NCI-H2196 treated with DMSO at 0.1 percent for 48 hours (cell line): ENCODE measurements at regions not wholly inside any gene's neighbourhood (a gene's known extent, or its start where the extent isn't known, plus 50 kb on each side); places are given as distances from the start of the nearest gene placed in this dataset.

Source experiments
- DNase-seq: peaks from one replicate; lab custom pipeline; 2025; ENCODE audit not compliant: unreplicated experiment; lab: John Stamatoyannopoulos, UW

DNA sequence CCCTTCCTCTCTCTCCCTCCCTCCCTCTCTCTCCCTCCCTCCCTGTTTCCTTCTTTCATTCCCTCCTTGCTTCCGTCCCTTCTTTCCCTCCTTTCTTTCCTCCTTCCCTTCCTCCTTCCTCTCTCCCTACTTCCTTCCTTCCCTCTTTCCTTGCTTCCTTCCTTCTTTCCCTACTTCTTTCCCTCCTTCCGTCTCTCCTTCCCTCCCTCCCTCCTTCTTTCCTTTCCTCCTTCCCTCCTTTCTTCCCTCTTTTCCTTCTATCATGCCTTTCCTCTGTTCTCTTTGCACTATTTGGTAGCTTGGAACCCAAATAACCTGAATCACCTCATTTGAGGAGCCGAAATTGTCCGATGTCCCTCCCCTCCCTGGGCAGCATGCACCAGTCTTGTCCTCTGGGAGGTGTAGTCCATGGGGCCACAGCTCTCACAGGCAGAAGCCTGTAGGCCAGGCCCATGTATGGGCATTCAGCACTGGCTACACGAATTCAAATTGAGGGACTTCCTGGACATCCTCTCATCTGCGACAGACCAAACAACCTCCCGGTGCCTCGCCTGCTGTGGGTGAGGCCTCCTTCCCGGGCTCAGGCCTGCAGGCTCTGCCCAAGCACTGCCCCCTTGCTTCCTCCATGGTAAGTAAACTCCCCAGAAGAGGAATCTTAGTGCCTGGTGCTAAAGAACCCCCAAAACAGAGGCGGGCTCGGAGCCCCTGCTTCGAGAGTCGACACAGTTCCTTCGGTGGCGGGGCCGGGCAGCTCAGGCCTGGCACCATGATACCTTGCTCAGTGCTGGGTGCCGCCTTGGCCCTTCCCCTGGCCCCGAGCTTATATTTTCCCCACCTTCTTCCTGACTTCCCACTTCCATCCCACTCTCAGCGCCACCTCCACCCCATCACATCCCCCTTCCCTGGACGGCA is 454.1 kb upstream of the CADM1 start:
- DNase-seq, result no peak

DNA sequence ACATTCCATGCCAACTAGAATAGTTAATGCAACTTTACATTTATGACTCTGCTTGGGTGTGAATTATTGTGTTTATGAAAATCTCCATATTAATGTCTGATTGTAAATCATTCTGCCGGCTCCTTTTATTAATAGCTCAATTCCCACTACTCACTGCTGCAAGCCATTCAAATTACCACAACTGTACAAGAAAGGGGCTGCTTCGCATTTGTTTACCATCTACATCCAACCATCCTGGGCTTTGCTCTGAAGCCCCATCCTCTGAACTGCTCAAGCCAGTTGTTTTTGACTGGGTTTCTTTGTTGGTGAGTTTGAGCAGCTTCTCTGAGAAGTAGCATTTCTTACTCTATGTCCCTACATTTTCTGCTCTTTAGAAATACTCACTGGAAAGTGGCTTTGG is 451.6 kb upstream of the CADM1 start:
- DNase-seq, result no peak

DNA sequence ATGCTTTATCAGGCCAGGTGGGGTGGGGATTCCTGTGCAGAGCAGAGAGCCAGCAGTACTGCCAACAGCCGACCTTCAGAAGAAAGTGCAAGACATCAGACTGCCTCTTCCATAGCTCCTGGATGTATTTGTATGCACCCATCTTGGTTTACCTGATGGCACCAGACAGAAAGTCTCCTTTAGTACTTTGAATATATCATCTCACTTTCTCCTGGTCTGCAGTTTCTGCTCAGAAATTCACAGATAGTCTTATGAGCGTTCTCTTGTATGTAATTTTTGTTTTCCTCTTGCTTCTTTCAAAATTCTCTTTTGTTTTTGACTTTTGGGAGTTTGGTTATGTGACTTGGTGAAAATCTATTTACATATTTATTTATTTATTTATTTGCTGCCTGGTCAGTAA is 446.4 kb upstream of the CADM1 start:
- DNase-seq, result no peak

DNA sequence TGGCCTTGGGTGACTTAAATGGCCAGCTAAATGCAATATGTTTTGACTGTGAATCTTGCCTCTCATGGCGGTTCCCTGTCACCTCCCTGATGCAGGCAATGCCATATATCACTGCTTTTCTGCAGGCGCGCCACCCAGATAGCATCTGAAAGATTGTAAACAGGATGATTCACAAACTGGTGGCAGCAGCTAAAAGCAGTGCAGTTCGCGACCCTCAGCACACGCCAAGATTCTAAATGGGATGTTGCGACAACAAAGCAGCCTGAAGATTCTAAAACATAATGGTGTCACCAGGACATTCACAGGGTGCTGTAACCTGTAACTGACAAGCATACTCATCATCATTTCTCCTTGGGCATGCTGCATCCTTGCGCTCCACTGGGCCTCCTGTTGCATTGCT is 440.4 kb upstream of the CADM1 start:
- DNase-seq, result no peak

DNA sequence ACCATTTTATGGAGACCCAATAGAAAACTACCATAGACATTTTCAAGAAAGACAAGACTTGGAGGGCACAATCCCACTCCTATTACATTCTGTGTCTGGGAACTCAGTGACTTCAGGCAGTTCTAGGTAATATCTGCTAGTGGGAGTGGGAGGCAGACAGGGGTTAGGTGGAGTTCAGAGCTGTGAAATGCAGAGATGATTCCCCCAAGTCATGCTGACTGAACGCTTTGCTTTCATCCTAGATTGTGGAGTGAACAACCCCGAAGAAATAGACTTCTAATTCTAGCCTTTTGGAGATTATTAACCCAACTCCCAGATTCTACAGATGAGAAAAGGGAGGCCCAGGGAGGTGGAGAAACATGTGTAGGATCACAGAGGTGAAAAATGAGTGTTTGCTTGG is 437.8 kb upstream of the CADM1 start:
- no peak for DNase-seq

DNA sequence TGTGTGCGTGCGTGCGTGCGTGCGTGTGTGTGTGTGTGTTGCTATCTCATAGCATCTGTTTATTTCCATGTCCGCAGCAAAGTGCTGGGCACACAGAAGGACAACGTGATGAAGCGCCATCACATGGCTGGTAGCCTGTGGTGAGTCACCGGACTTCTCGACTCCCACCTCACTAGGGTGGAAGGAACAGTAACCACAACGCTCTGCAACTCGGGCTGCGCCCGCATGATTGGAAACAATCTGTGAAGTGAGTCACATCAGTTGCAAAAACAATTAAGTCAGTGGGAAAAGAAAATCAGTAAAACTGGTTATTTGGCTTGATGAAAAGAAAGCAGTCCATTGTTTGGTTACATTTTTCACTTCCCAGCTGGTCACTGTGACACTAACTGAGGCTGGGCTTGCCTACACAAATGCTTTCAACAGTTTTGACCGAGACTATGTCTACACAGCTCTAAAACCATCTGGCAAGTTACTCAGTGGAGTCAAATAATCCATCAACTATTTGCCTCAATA is 437.3 kb upstream of the CADM1 start:
- DNase-seq, result no peak

DNA sequence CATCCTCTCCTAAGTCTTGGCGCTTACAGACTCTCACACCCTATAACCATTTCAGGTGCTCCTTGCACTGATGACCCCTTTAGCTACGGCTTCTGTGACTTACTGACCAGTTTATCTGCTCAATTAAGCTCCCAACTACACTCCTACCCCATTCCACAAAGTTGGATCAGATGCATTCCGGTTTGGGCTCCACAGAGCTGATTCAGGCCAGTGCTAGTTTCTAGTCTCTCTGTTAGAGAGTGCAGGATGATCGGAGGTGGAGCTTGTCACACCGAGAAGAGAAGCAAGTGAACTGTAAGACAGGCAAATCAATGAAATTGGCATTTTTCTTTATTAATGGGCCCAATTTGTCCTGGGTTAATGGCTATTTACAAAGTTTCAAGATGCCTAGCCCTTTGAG is 436.8 kb upstream of the CADM1 start:
- no peak for DNase-seq

DNA sequence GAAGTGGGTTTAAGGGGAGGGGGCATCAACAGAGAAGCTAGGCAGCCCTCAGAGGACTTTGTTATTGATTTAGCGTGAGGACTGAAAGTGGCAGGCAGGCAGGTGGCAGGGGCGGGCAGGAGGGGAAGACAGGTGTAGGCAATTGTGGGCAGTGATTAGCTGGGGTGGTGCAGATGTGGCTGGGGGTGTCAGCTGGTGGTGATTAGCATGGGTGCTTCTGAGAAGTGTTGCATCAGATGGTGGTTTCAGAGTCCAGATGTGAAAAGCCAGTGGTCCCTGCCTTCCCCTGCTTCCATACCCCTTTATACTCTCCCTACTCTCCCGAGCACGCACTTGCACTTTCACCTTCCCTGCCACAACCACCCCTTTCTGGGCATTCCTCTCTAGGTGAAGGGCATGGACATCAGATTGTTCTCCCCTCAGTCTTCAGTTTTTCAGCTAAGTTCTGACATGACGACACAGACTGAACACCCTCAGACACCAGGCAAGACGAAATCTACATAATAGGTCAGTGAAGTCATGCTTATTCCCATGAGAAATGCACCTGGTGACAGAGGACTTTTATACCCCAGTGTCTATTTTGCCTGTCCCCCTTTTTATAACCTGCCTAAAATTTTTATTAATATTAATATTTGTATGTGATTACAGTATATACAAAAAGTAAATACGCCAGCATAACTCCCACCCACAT is 435.7 kb upstream of the CADM1 start:
- DNase-seq, result no peak

DNA sequence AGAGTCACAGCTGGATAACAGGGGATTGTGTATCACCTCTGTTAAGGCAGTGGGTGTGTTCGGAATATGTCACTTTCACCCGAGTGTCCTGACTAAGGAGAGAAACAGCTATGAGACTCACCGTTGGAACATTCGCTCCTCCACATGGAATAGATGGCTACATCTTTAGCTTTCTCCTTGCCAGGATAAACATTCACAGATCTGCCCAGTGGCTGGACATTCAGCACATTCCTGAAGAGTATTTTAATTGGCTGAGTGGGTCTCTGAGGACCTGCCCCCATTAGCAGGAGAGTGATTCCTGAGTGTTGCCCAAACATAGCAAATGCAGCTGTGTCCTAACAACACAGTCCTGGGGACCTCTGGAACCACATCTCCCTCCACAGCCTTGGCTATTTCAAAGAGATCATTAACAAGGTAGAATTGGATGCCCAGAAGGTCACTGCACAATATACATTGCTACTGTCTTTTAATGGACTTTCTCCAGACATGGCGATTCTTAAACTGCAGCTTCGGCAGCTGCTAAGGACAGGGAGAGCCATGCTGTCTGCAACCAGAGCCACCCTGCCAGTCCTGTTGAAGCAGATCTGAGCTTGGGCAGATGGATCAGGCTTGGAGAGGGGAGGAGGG is 435.0 kb upstream of the CADM1 start:
- DNase-seq, result no peak

DNA sequence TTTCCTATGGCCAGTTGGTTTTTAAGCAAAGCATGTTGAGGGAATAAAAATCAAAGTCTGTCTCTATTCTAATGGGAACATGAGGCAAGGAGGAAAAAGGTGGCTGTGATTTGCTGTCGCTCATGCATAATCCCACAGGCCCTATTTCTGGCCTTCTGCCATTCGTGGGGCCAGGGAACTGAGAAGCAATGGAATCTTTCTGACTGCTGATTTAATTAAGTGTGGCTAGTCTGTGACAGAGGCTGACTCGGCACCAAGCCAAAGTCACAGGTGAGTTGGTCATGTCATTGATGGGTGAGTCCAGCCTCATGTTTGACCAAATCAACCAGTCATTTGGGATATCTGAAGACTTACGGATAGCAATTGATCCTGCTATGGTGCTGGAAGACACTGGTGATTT is 429.3 kb upstream of the CADM1 start:
- no peak for DNase-seq

DNA sequence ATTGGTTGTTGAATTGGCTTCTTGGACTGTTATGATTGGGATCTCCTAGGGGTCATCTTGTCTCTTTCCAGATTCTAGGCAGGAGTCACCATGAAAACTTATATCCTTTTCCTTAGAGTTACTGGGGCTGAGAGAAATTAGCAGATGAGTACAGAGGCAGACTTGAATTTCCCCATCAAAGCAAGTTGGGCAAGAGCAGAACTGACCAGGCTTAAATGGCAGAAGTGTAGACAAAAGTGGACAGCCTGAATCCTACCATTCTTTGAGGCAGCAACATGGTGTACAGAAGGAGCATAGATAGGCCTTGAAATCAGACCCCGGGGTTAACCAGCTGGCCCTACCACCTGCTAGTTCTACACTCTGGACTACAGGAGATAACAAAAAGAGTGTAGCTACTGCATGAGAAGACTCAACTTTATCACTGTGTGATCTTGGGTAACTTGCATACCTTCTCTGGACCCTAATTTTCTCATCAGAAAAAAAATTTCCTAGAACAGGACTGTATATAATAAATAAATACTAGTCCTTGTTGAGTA is 427.4 kb upstream of the CADM1 start:
- no peak for DNase-seq

DNA sequence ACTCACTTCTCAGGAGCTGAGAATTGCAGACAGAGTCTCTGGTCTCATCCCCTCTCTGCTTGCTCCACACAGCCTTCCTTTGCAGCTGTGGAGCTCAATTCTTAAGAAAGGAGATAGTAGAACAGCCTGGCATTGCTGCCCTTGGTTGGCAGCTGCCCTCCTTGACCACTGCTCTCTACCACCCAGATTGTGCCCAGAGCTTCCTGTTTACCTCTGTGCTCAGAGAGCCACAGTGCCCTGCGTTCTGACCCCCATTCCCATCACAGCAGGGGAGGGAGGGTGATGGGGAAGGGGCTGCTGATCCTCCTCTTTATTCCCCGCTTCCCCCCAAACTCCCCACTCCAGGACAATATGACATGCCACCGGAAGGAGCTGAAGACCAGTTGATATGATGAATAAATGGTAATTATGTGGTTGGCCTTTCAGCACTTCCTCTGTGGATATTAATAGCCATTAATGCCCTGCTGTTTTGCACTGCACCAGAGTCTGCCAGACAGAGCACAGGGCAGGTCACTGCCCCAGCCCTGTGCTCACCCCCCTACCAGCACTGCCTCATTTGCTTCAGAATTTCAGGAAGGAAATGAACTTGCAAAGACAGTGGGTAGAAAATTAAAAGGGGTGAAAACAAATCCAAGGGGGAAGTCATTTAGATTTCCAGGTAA is 426.8 kb upstream of the CADM1 start:
- DNase-seq, result no peak

DNA sequence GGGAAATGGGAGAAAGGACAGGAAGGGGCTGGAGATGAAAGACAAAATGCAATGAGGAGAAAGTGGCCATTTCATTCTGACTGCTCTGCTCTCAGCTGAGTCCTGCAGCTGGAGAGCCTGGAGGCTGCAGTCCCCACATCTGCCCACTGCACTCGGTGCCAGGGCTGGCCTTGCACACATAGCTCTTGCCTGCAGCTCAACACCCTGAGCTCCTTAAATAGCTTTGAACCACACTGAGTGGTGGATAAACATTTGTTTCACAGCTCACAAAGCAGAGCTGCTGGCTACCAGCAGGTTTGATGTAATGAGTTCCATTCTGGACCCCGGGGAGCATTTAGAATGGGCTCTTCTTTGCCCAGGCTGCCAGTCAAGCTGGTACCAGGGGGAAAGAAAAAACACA is 426.1 kb upstream of the CADM1 start:
- DNase-seq, result no peak

DNA sequence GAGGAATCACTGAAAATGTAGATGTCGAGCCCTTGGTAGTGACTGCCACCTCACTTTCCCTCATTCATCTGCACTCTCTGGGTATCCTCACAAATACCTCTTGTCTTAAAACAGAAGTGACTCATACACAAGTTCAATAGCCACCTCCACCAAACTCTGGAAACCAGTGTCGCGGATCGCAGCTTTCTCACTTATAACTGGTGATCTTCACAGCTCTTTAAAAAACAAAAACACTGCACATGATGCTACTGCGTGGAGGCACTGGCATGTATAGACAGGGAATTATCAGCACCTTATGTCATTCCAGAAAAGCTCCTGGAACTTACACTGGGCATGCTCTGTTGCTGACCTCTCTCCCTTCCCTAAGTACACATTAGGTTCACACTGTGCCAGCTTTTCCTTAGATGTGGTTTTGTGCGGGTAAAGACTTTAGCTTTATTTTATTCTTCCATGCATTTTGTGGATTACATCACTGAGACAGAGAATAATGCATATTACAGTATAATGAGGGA is 425.5 kb upstream of the CADM1 start:
- DNase-seq, result no peak

DNA sequence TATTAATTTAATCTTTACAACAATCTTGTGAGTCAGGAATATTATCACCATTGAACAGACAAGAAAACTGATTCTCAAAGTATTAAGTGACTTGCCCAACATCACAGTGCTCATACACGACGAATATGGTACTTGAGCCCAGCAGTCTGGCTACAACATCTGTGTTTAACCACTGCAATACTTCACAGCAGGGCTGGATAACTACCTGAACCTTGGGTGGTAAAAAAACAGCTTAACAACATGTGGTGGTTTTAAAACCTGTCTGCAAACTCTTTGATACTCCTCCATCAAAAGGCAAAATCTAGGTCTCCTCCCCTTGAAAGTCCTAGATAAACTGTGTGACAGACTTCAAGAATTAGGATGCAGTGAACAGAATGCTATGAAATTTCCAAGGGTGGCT is 424.6 kb upstream of the CADM1 start:
- DNase-seq, result no peak

DNA sequence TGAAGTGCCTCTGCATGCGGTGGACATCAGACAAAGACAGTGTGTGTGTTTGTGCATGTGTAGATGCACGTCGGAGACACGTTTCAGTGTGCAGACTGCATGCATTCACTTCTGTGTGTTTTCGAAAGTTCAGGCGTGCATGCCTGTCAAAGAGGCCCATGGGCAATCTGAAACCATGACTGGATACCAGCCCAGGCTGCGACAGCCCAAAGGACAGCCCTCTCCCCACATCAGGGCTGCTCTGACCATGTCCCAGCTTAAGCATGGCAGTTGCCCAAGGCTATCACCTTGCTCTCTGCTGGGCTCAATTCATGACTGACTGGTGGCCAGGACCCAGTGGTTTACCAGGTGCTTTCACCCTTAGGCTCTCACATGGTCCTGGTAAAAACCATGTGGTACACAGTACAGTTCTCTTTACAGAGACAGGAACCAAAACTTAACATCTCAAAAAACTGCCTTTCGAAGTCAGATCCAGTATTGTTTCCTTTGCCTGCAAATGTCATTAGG is 423.7 kb upstream of the CADM1 start:
- DNase-seq, result no peak

DNA sequence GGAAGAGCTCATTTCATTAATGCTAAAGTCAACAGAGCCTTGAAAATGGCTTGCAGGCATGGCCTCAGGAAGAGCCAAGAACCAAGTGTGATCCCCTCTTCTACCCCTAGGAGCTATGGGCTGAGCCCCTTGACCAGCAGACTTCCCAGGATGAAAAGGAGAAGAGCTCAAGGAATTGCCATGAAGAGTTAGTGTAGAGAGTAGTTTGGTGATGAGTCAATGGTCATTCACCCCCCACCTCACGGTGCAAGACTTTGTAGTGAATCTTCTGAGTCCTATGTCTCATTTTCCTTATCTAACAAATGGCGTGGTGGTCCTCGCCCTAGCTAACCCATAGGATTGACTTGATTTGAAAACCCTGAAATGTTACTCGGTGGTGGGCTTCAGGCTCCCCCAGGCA is 422.4 kb upstream of the CADM1 start:
- no peak for DNase-seq

DNA sequence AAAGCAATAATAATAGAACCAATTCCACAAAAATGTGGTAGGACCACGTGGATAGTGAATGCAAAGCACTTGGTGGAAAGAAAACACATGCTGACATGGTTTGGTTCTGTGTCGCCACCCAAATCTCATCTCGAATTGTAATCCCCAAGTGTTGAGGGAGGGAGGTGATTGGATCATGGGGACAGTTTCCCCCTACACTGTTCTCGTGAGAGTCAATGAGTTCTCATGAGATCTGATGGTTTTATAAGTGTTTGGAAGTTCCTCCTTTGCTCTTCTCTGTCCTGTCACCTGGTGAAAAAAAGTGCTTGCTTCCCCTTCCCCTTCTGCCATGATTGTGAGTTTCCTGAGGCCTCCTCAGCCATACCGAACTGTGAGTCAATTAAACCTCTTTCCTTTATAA is 421.9 kb upstream of the CADM1 start:
- no peak for DNase-seq

DNA sequence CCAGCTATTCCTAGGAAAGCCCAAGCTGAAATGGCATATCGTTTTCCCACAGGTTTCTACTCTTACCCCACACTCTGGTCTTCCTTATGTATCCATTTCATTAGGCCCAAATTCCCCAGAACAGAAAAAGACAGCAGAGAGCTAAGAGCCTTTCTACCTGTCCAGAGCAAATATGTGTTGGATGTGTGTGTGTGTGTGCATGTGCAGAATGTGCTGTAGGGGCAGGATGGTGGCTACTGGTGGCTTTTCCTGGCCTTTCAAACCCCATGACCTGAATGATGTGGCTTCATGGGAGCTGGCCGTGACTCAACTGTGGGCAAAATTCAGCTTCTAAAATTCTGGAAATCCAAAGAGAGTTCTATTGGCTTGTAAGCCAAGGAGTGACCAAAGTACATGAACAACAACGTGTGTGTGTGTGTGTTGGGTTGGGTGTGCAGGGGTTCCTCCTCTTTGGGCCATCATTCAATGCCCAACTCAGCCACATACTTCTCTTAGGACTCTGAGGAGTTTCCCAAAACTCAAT is 421.4 kb upstream of the CADM1 start:
- DNase-seq, result no peak

DNA sequence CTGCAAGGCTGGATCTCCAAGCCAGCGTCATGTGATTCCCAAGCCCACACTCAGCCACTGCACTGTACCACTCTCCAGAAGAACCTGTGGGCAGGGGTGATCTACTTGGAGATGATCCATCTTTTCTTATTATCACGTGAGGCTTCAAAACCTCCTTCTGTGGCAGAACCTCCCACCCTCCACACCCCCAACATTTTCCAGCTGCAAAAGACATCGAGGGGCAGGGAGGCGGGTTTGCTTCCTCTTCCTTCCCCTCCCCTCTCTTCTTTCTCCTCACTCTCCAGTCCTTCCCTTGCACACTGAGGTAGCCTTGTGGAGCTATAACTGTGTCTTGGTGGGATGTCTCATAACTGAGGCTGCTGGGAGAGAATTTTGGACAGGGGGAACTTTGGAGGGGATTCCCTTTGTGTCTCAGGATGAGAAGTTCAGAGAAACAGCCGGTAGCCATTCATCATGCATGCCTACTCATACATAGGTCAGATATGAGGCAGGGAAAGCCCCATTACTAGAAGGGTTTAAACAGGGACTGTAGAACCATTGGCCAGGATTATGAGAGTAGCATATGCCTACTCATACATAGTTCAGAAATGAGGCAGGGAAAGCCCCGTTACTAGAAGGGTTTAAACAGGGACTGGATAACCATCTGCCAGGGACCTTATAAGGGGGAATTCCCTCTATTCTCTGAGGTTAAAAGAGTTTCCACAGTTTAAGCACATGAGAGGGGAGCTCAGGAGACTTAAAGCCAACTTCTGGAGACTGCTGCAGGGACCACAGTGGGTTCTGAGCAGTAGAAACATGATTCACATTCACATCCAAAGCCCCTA is 420.7 kb upstream of the CADM1 start:
- DNase-seq, result no peak
